AG09319 (cell line): ENCODE measurements at regions not wholly inside any gene's neighbourhood (a gene's known extent, or its start where the extent isn't known, plus 50 kb on each side); places are given as distances from the start of the nearest gene placed in this dataset.
"Not testable (repeated sequence)": the region's sequence is repeated elsewhere in the genome, so short reads cannot be mapped to it uniquely, and the experiment has no call there.

Experiments
- DNase-seq: peaks from one replicate; pipeline ENCODE4 v3.0.0-alpha.2; 2010; ENCODE audit warnings: low read depth; ENCODE audit errors: extremely low read depth
- TF ChIP-seq, protein P1 (sequence below): IDR thresholded peaks from 2 replicates; pipeline ENCODE4 v1.5.1; 2011; ENCODE audit warnings: low read depth, mild to moderate bottlenecking, inconsistent platforms, low read length, moderate library complexity

DNA sequence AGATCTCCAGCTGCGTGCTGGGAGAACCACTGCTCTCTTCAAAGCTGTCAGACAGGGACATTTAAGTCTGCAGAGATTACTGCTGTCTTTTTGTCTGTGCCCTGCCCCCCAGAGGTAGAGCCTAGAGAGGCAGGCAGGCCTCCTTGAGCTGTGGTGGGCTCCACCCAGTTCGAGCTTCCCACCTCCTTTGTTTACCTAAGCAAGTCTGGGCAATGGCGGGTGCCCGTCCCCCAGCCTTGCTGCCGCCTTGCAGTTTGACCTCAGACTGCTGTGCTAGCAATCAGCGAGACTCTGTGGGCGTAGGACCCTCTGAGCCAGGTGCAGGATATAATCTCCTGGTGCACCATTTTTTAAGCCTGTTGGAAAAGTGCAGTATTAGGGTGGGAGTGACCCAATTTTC, 128.6 kb downstream of the ACTR3 start:
- not testable (repeated sequence) for DNase-seq

- TF ChIP-seq, protein P1, sequence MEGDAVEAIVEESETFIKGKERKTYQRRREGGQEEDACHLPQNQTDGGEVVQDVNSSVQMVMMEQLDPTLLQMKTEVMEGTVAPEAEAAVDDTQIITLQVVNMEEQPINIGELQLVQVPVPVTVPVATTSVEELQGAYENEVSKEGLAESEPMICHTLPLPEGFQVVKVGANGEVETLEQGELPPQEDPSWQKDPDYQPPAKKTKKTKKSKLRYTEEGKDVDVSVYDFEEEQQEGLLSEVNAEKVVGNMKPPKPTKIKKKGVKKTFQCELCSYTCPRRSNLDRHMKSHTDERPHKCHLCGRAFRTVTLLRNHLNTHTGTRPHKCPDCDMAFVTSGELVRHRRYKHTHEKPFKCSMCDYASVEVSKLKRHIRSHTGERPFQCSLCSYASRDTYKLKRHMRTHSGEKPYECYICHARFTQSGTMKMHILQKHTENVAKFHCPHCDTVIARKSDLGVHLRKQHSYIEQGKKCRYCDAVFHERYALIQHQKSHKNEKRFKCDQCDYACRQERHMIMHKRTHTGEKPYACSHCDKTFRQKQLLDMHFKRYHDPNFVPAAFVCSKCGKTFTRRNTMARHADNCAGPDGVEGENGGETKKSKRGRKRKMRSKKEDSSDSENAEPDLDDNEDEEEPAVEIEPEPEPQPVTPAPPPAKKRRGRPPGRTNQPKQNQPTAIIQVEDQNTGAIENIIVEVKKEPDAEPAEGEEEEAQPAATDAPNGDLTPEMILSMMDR = no peak
These were observed 130.8 kb downstream of the ACTR3 start for GRCh38 chr2:114020668-114021067.

DNA sequence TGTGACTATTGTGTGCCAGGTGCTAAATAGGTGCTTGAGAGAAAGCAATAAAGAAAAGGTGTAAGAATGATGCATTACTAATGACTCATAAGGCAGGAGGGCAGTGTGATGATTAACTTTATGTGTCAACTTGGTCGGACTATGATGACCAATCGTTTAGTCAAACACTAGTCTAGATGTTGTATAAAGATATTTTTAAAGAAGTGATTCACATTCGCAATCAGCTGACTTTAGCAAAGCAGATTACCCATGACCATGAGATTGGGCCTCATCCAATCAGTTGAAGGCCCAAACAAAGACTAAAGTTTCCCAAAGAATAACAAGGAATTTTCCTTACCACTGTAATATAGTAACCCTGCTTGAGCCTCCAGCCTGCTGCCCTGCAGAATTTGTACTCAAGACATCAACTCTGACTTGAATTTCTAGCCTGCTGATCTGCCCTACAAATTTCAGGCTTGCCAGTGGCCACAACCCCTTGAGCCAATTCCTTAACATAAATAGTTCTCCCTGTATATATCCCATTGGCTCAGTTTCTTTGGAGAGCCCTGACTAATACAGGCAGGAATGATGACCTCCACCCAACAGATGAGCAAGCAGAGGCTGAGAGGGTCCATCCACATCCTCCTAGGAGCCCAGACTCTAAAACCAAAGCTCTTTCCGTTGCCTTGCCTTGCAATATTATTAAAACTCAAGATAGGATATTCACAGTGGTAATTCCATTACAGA, 132.6 kb downstream of the ACTR3 start:
- peak; percentile 8 for DNase-seq
- TF ChIP-seq, protein P1 = no peak

More at GRCh38 chr2:114020668-114021067, 130.8 kb downstream of the ACTR3 start:
- DNase-seq = no peak

DNA sequence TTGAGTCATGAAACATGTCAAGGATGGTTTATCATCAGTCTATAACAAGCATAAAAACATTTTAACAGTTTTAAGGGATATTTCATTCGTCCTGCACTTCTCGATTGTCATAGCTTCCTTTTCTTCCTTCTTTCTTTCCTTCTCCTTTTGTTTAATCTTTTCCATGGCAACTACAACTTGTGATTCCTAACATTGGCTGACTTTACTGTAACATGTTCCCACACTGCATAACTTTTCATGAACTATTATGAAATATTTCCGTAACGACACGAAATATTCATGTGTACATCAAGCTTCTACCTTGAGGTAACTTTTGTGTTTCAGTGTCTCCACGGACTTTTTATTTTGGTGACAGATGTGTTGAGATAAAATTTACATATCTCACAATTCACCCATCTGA, 134.4 kb downstream of the ACTR3 start:
- TF ChIP-seq, protein P1 = no peak
- no peak for DNase-seq

DNA sequence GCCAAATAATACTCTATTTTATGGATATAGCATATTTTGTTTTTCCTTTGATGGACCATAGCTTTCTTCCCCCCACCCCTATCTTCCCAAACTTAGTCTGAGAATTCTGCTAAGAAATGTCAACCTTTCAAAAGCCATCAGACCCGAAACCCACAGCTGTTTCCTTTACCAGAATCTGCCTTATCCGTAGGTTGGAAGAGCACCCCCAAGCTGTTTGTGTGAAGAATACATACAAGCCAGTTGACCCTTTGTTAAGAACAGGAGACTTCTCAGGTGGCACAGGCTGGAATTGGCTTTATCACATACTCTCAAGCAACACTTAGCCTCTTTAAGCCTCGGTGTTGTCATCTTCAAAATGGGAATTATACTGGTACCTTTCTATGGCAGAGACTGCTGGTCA, 135.1 kb downstream of the ACTR3 start:
- no peak for DNase-seq
- TF ChIP-seq, protein P1 = no peak

GRCh38 chr2:114027437-114027836, 137.5 kb downstream of the ACTR3 start:
- DNase-seq = no peak
- TF ChIP-seq, protein P1 = no peak

DNA sequence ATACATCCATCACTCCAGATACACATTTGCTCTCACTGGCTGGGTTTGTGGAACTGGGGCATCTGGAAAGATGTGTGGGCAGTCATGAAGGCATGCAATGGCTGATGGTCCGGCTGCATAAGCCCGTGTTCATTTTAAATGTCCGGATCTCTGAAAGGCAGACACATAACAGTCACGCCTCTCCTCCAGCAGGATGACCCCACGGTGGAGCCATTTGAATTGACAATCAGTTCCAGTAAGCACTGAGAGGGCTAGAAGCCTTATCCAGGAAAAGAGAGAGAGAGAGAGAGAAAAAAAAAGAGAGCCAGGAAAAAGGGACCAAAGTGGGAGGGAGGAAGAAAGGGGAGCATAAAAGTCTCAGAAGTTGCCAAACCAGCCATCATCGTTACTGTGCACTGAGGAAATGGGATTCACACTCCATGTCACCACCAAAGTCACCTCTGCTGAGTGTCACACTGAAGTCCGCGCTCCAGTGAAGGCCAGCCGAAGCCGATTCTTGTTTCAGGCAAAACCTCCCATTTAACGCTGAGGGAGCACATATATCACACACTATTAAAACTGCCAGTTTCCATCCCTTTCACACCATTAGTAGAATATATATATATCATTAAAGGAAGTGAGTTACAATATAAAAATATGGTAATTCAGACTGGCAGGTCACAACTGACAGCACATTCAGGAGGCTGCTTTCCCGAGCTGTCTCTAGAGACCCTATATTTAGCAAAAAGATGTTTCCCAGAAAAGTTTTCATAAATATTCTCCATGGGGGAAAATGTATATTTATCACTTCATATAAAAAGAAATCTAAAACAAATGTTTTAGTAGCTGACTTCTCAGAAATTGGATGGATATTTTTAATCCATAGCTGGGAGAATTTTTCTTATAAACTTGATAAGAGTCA, 142.0 kb downstream of the ACTR3 start:
- no peak for DNase-seq
- TF ChIP-seq, protein P1 = no peak
